ENCODE measurements at regions not wholly inside any gene's neighbourhood (a gene's known extent, or its start where the extent isn't known, plus 50 kb on each side); places are given as distances from the start of the nearest gene placed in this dataset.

DNA sequence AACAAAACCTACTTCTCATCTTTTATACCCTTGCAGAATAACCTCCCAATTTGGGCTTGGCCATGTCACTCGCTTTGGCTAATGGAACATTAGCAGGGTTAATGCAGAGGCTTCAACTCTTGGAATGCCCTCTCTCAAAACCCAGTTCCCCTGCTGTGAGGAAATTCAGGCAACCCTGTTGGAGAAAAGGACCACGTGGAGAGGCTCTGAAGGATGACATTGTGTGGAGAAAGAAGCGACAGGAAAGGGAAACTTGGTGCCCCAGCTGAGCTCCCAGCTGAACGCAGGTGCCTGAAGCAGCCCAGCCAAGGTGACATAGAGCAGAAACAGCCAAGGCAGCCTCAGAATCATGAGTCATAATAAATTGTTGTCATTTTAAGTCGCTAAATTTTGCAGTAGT, 214.2 kb upstream of the GHITM start:
- no peak overlapping the region for H3K27ac ChIP-seq (ENCODE audit: low read depth, low read length)
- Mint-ChIP-seq H3K27me3 (peaks cover 0 to 32% (median 26%) of the 10 kb centered on the region in 5 donors), H3K36me3 (peaks cover 0 to 5% (median 0%) of the 10 kb centered on the region in 5 donors), H3K9me3 (peaks cover 0 to 5% (median 0%) of the 10 kb centered on the region in 11 donors), H3K4me1 (no peaks in the 10 kb centered on the region), H3K27ac (no peak overlapping the region), H3K4me3 (no peak overlapping the region)
- CTCF ChIA-PET = no interaction called here
- no peaks in the 10 kb centered on the region for H3K36me3 ChIP-seq (ENCODE audit: control insufficient read depth in 2 of 3, insufficient read depth in 3 of 3, low read length in 3 of 3)
- intact Hi-C loops (cut with micrococcal nuclease) = no loop called here
- no peaks in the 10 kb centered on the region for H3K4me1 ChIP-seq (ENCODE audit: control insufficient read depth in 2 of 2, insufficient read depth in 2 of 2, low read length in 2 of 2)
- DNase-seq (no peak), ATAC-seq (no peak)
- POLR2A ChIA-PET = no interaction called here
- no peak overlapping the region for H3K4me3 ChIP-seq (ENCODE audit: low read length)
- no peaks in the 10 kb centered on the region for H3K9me3 ChIP-seq (ENCODE audit: control insufficient read depth in 2 of 3, low read length in 3 of 3)
- no peaks in the 10 kb centered on the region for H3K27me3 ChIP-seq (ENCODE audit: control insufficient read depth in 2 of 2, insufficient read depth in 2 of 2, low read length in 2 of 2)

DNA sequence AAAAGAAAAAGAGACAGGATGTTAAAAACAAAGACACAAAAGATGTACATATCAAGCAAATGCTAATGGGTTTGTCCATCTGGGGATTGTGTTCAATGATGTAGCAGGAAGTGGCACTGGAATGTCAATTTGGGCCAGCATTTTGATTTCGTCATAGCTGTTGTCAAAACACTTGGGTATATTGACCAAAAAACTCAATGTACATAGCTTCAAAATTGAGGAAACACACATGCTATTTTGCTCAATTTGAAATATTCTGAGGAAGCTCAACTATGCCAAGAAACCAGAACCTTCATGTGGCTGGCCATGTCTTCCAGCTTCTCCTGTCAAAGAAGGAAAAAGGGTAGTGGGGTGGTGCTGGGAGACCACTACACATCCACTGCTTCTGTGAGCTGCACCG, 212.7 kb upstream of the GHITM start:
- Mint-ChIP-seq H3K27me3 (peaks cover 0 to 26% (median 15%) of the 10 kb centered on the region in 5 donors), H3K4me1 (no peaks in the 10 kb centered on the region), H3K9me3 (peaks cover 0 to 5% (median 0%) of the 10 kb centered on the region in 11 donors), H3K4me3 (no peak overlapping the region), H3K36me3 (peaks cover 0 to 5% (median 0%) of the 10 kb centered on the region in 5 donors), H3K27ac (no peak overlapping the region)
- DNase-seq (no peak), ATAC-seq (no peak)
- no peak overlapping the region for H3K4me3 ChIP-seq (ENCODE audit: low read length)
- H3K36me3 ChIP-seq (ENCODE audit: control insufficient read depth in 2 of 3, insufficient read depth in 3 of 3, low read length in 3 of 3) = no peaks in the 10 kb centered on the region
- no peaks in the 10 kb centered on the region for H3K27me3 ChIP-seq (ENCODE audit: control insufficient read depth in 2 of 2, insufficient read depth in 2 of 2, low read length in 2 of 2)
- no peaks in the 10 kb centered on the region for H3K9me3 ChIP-seq (ENCODE audit: control insufficient read depth in 2 of 3, low read length in 3 of 3)
- intact Hi-C loops (cut with micrococcal nuclease) = no loop called here
- ChIA-PET CTCF (no interaction called here), POLR2A (no interaction called here)
- H3K4me1 ChIP-seq (ENCODE audit: control insufficient read depth in 2 of 2, insufficient read depth in 2 of 2, low read length in 2 of 2) = no peaks in the 10 kb centered on the region
- H3K27ac ChIP-seq (ENCODE audit: low read depth, low read length) = no peak overlapping the region

DNA sequence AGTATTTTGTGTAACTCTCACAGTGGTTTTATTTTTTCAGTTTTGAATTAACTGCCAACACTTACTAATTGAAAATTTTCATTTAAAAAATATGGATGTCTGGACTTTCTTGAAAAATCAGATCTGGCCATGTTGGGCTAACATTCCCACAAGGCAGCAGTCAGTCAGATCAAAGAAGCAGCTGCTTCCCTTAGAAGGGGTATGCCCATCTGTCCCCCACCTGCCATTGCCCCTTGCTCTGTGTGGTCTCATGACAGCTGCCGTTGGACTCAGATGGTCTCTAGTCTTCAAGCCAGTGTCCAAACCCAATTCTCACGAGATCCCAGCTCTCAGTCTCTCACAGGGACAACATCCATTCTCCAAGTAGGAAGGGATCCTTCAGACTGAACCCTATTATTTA, 212.1 kb upstream of the GHITM start:
- ChIA-PET CTCF (no interaction called here), POLR2A (no interaction called here)
- Histone ChIP-seq H3K36me3 (ENCODE audit: control insufficient read depth in 2 of 3, insufficient read depth in 3 of 3, low read length in 3 of 3) (no peaks in the 10 kb centered on the region), H3K9me3 (ENCODE audit: control insufficient read depth in 2 of 3, low read length in 3 of 3) (no peaks in the 10 kb centered on the region), H3K4me3 (ENCODE audit: low read length) (no peak overlapping the region), H3K27ac (ENCODE audit: low read depth, low read length) (no peak overlapping the region), H3K4me1 (ENCODE audit: control insufficient read depth in 2 of 2, insufficient read depth in 2 of 2, low read length in 2 of 2) (no peaks in the 10 kb centered on the region), H3K27me3 (ENCODE audit: control insufficient read depth in 2 of 2, insufficient read depth in 2 of 2, low read length in 2 of 2) (no peaks in the 10 kb centered on the region)
- intact Hi-C loops (cut with micrococcal nuclease) = no loop called here
- H3K27ac Mint-ChIP-seq = no peak overlapping the region
- H3K4me3 Mint-ChIP-seq = no peak overlapping the region
- H3K4me1 Mint-ChIP-seq = no peaks in the 10 kb centered on the region
- H3K36me3 Mint-ChIP-seq = peaks cover 0 to 5% (median 0%) of the 10 kb centered on the region in 5 donors
- peaks cover 0 to 5% (median 0%) of the 10 kb centered on the region in 11 donors for H3K9me3 Mint-ChIP-seq
- peaks cover 0 to 26% (median 12%) of the 10 kb centered on the region in 5 donors for H3K27me3 Mint-ChIP-seq
- DNase-seq (no peak), ATAC-seq (no peak)

GRCh38 chr10:83929399-83929798, 209.9 kb upstream of the GHITM start:
- H3K27ac Mint-ChIP-seq = no peak overlapping the region
- H3K9me3 Mint-ChIP-seq = peaks cover 0 to 5% (median 0%) of the 10 kb centered on the region in 11 donors
- DNase-seq = no peak
- no peaks in the 10 kb centered on the region for H3K4me1 Mint-ChIP-seq
- intact Hi-C loops (cut with micrococcal nuclease) = no loop called here
- no peak overlapping the region for H3K4me3 ChIP-seq (ENCODE audit: low read length)
- ChIA-PET POLR2A (no interaction called here), CTCF (no interaction called here)
- no peaks in the 10 kb centered on the region for H3K9me3 ChIP-seq (ENCODE audit: control insufficient read depth in 2 of 3, low read length in 3 of 3)
- no peaks in the 10 kb centered on the region for H3K36me3 Mint-ChIP-seq
- H3K27me3 ChIP-seq (ENCODE audit: control insufficient read depth in 2 of 2, insufficient read depth in 2 of 2, low read length in 2 of 2) = no peaks in the 10 kb centered on the region
- H3K4me1 ChIP-seq (ENCODE audit: control insufficient read depth in 2 of 2, insufficient read depth in 2 of 2, low read length in 2 of 2) = no peaks in the 10 kb centered on the region
- peaks cover 0 to 18% (median 0%) of the 10 kb centered on the region in 5 donors for H3K27me3 Mint-ChIP-seq
- H3K4me3 Mint-ChIP-seq = no peak overlapping the region
- H3K27ac ChIP-seq (ENCODE audit: low read depth, low read length) = no peak overlapping the region
- H3K36me3 ChIP-seq (ENCODE audit: control insufficient read depth in 2 of 3, insufficient read depth in 3 of 3, low read length in 3 of 3) = no peaks in the 10 kb centered on the region
- no peak for ATAC-seq

DNA sequence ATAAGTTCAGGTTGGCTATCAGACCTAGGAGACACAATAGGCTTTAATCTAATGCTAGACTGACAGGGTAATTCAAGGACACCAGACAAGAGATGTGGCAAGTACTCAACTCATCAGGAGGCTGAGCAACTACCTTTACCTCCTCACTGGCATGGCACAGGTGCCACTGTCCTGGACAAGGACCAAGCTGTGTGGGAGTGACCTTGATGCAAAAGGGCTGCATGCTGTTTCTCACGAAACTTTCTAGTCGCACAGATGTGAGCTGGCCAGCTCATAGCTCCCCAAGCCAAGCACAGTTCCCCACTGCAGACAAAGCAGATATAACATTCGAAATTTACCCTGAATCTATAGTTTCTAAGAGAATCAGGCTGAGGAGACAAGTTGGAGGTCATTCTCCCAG, 207.6 kb upstream of the GHITM start:
- H3K27me3 ChIP-seq (ENCODE audit: control insufficient read depth in 2 of 2, insufficient read depth in 2 of 2, low read length in 2 of 2) = no peaks in the 10 kb centered on the region
- H3K36me3 Mint-ChIP-seq = no peaks in the 10 kb centered on the region
- ATAC-seq (no peak), DNase-seq (no peak)
- no peaks in the 10 kb centered on the region for H3K4me1 ChIP-seq (ENCODE audit: control insufficient read depth in 2 of 2, insufficient read depth in 2 of 2, low read length in 2 of 2)
- POLR2A ChIA-PET = no interaction called here
- intact Hi-C loops (cut with micrococcal nuclease) = no loop called here
- no peaks in the 10 kb centered on the region for H3K4me1 Mint-ChIP-seq
- no peaks in the 10 kb centered on the region for H3K36me3 ChIP-seq (ENCODE audit: control insufficient read depth in 2 of 3, insufficient read depth in 3 of 3, low read length in 3 of 3)
- no peak overlapping the region for H3K27ac Mint-ChIP-seq
- no peak overlapping the region for H3K27ac ChIP-seq (ENCODE audit: low read depth, low read length)
- no peaks in the 10 kb centered on the region for H3K9me3 Mint-ChIP-seq
- no peak overlapping the region for H3K4me3 ChIP-seq (ENCODE audit: low read length)
- CTCF ChIA-PET = no interaction called here
- H3K4me3 Mint-ChIP-seq = no peak overlapping the region
- no peaks in the 10 kb centered on the region for H3K9me3 ChIP-seq (ENCODE audit: control insufficient read depth in 2 of 3, low read length in 3 of 3)
- peaks cover 0 to 16% (median 0%) of the 10 kb centered on the region in 5 donors for H3K27me3 Mint-ChIP-seq

DNA sequence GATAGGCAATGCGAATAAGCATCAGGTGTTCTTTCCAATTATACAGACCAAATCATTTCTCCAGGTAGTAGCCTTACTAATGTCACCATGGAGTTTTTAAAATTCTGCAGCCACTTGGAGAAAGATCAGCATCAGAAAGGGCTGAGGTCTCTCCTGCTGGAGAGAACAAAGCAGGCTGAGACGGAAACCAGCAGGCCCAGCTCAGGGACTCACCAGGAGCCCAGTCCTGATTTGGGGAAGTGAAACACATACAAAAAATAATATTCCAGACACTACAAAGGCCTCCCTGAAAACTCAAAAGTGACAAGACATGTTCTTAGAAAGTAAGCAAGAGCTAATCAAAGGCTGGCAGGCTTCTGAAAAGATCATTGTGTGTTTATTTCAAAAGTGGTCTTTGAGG, 207.1 kb upstream of the GHITM start:
- Histone ChIP-seq H3K4me1 (ENCODE audit: control insufficient read depth in 2 of 2, insufficient read depth in 2 of 2, low read length in 2 of 2) (no peaks in the 10 kb centered on the region), H3K9me3 (ENCODE audit: control insufficient read depth in 2 of 3, low read length in 3 of 3) (no peaks in the 10 kb centered on the region), H3K4me3 (ENCODE audit: low read length) (no peak overlapping the region), H3K27ac (ENCODE audit: low read depth, low read length) (no peak overlapping the region), H3K27me3 (ENCODE audit: control insufficient read depth in 2 of 2, insufficient read depth in 2 of 2, low read length in 2 of 2) (no peaks in the 10 kb centered on the region), H3K36me3 (ENCODE audit: control insufficient read depth in 2 of 3, insufficient read depth in 3 of 3, low read length in 3 of 3) (no peaks in the 10 kb centered on the region)
- Mint-ChIP-seq H3K4me3 (no peak overlapping the region), H3K4me1 (no peaks in the 10 kb centered on the region), H3K27me3 (peaks cover 0 to 18% (median 0%) of the 10 kb centered on the region in 5 donors), H3K36me3 (no peaks in the 10 kb centered on the region), H3K27ac (no peak overlapping the region), H3K9me3 (no peaks in the 10 kb centered on the region)
- CTCF ChIA-PET = no interaction called here
- intact Hi-C loops (cut with micrococcal nuclease) = no loop called here
- ATAC-seq (no peak), DNase-seq (no peak)
- POLR2A ChIA-PET = no interaction called here

- Histone ChIP-seq H3K4me1 (ENCODE audit: control insufficient read depth in 2 of 2, insufficient read depth in 2 of 2, low read length in 2 of 2) (no peaks in the 10 kb centered on the region), H3K36me3 (ENCODE audit: control insufficient read depth in 2 of 3, insufficient read depth in 3 of 3, low read length in 3 of 3) (no peaks in the 10 kb centered on the region), H3K4me3 (ENCODE audit: low read length) (no peak overlapping the region), H3K27ac (ENCODE audit: low read depth, low read length) (no peak overlapping the region), H3K9me3 (ENCODE audit: control insufficient read depth in 2 of 3, low read length in 3 of 3) (no peaks in the 10 kb centered on the region), H3K27me3 (ENCODE audit: control insufficient read depth in 2 of 2, insufficient read depth in 2 of 2, low read length in 2 of 2) (no peaks in the 10 kb centered on the region)
- ChIA-PET POLR2A (no interaction called here), CTCF (no interaction called here)
- ATAC-seq (no peak), DNase-seq (no peak)
- H3K36me3 Mint-ChIP-seq = no peaks in the 10 kb centered on the region
- intact Hi-C loops (cut with micrococcal nuclease) = no loop called here
- H3K9me3 Mint-ChIP-seq = no peaks in the 10 kb centered on the region
- peaks cover 0 to 20% (median 4%) of the 10 kb centered on the region in 5 donors for H3K27me3 Mint-ChIP-seq
- no peak overlapping the region for H3K27ac Mint-ChIP-seq
- no peak overlapping the region for H3K4me3 Mint-ChIP-seq
- H3K4me1 Mint-ChIP-seq = no peaks in the 10 kb centered on the region
Observed at GRCh38 chr10:83934062-83934461, 205.2 kb upstream of the GHITM start.

All from naive thymus-derived CD4-positive, alpha-beta T cell (primary cell).